Natural killer cell (primary cell): ENCODE measurements at regions not wholly inside any gene's neighbourhood (a gene's known extent, or its start where the extent isn't known, plus 50 kb on each side); places are given as distances from the start of the nearest gene placed in this dataset.

Experiments
- ATAC-seq, 3 donors: fragments of 150-1000 bp in 2 of 3; fragments of 200-7000 bp in 1 of 3; cut with Tn5 transposase; 1 replicate in 1 of 3; 2 replicates in 2 of 3; pipeline ENCODE4 v1.10.0; 2021; ENCODE audit warnings: mild to moderate bottlenecking in 2 of 3, moderate library complexity in 2 of 3
- DNase-seq, 2 donors: peaks; one replicate each; pipeline versions ENCODE4 v3.0.0 to v3.0.0-alpha.2; 2013 to 2021; ENCODE audit warnings: mixed read lengths in 1 of 2
- H3K27ac ChIP-seq: one replicate; pipeline ENCODE4 v1.5.1; 2013; ENCODE audit warnings: mild to moderate bottlenecking, low read length
- H3K27me3 ChIP-seq: one replicate; pipeline ENCODE4 v1.6.1; 2013; ENCODE audit warnings: low read length; ENCODE audit not compliant: control insufficient read depth, insufficient read depth
- H3K36me3 ChIP-seq: one replicate; pipeline ENCODE4 v1.6.1; 2013; ENCODE audit warnings: low read length; ENCODE audit not compliant: control insufficient read depth, insufficient read depth
- H3K4me1 ChIP-seq: one replicate; pipeline ENCODE4 v1.6.1; 2013; ENCODE audit warnings: low read length; ENCODE audit not compliant: control insufficient read depth, insufficient read depth
- H3K4me3 ChIP-seq: one replicate; pipeline ENCODE4 v1.5.1; 2013; ENCODE audit warnings: low read length
- H3K9me3 ChIP-seq: one replicate; pipeline ENCODE4 v1.6.1; 2013; ENCODE audit warnings: low read length; ENCODE audit not compliant: control insufficient read depth, insufficient read depth
- H3K27ac Mint-ChIP-seq, 2 donors: one replicate each; pipeline ENCODE4 v1.8.0; 2022; ENCODE audit warnings: mild to moderate bottlenecking in 2 of 2, mixed read lengths in 2 of 2, moderate library complexity in 1 of 2
- H3K27me3 Mint-ChIP-seq, 2 donors: one replicate each; pipeline ENCODE4 v1.8.0; 2022; ENCODE audit warnings: low read depth in 2 of 2, mixed read lengths in 2 of 2
- H3K36me3 Mint-ChIP-seq: one replicate; pipeline ENCODE4 v1.8.0; 2022; ENCODE audit warnings: mixed read lengths
- H3K4me1 Mint-ChIP-seq, 2 donors: one replicate each; pipeline ENCODE4 v1.8.0; 2022; ENCODE audit warnings: mixed read lengths in 2 of 2
- H3K4me3 Mint-ChIP-seq: one replicate; pipeline ENCODE4 v1.8.0; 2022; ENCODE audit warnings: mild to moderate bottlenecking, moderate library complexity, mixed read lengths
- H3K9me3 Mint-ChIP-seq, 2 donors: one replicate each; pipeline ENCODE4 v1.8.0; 2022; ENCODE audit warnings: mixed read lengths in 2 of 2
- WGBS: methylation state at CpG from one replicate; pipeline ENCODE4 v1.1.7; 2013; ENCODE audit warnings: missing lambda C conversion rate; ENCODE audit not compliant: insufficient coverage; 5-methylcytosine and 5-hydroxymethylcytosine counted together
- intact Hi-C: fragments of 100-400 bp; cut with micrococcal nuclease; formaldehyde crosslinking; loops from one replicate; pipeline ENCODE4 v1.14.2; 2022
- TF ChIP-seq, protein P1 (sequence below): fragments of 200-600 bp; IDR thresholded peaks from one replicate; pipeline ENCODE4 v1.8.0; 2022; ENCODE audit warnings: antibody characterized with exemption

DNA sequence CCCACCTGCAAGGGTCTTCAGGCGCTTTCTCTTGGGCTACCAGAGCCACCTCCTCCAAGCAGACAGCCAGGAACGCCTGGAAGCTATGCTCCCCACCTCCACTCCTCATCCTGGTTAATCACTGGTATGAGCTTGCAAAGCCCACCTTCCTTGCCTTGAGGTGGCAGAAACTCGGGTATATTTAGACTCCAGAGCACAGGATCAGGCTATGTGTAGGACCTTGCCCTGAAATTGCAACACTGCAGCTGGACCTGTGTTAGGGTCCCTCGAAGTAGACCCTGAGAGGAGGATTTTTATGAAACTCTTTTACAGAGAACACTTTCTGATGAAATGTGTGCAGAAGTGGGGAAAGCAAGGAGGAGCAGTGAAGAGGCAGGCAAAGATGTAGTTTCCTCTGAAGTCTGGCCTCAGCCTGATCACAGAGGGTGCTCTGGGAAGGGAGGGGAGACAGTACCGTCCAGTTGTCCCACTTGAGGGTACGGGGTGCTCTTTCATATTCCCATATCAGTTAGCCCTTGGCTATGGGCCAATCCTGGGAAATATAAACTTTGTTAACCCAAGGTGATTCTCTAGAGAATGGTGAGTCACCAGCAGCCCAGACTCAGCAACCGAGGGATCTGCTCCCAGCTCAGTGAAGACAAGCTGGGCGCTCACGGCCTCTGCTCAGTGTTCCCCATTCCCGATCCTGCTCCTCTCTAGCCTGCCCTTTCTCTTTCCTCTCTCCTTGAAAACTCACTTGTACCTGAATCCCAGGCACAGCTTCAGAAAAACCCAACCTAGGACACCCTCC lies 157.9 kb downstream of the UQCRFS1 start:
- no peaks in the 10 kb centered on the region for H3K36me3 ChIP-seq
- no peak overlapping the region for H3K27ac ChIP-seq
- no peak for ATAC-seq
- no peaks in the 10 kb centered on the region for H3K36me3 Mint-ChIP-seq
- no peaks in the 10 kb centered on the region for H3K4me1 ChIP-seq
- 78% methylated on average over 10 of the region's 10 CpGs for WGBS
- peaks cover 0 to 3% of the 10 kb centered on the region in 2 donors for H3K27me3 Mint-ChIP-seq
- H3K4me3 Mint-ChIP-seq, result no peak overlapping the region
- H3K9me3 Mint-ChIP-seq, result no peaks in the 10 kb centered on the region
- TF ChIP-seq, protein P1, sequence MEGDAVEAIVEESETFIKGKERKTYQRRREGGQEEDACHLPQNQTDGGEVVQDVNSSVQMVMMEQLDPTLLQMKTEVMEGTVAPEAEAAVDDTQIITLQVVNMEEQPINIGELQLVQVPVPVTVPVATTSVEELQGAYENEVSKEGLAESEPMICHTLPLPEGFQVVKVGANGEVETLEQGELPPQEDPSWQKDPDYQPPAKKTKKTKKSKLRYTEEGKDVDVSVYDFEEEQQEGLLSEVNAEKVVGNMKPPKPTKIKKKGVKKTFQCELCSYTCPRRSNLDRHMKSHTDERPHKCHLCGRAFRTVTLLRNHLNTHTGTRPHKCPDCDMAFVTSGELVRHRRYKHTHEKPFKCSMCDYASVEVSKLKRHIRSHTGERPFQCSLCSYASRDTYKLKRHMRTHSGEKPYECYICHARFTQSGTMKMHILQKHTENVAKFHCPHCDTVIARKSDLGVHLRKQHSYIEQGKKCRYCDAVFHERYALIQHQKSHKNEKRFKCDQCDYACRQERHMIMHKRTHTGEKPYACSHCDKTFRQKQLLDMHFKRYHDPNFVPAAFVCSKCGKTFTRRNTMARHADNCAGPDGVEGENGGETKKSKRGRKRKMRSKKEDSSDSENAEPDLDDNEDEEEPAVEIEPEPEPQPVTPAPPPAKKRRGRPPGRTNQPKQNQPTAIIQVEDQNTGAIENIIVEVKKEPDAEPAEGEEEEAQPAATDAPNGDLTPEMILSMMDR, result no peak
- intact Hi-C loops, result no loop called here
- H3K4me1 Mint-ChIP-seq, result no peaks in the 10 kb centered on the region
- no peak for DNase-seq
- H3K27me3 ChIP-seq, result no peaks in the 10 kb centered on the region
- no peaks in the 10 kb centered on the region for H3K9me3 ChIP-seq
- H3K4me3 ChIP-seq, result no peak overlapping the region
- H3K27ac Mint-ChIP-seq, result no peak overlapping the region

DNA sequence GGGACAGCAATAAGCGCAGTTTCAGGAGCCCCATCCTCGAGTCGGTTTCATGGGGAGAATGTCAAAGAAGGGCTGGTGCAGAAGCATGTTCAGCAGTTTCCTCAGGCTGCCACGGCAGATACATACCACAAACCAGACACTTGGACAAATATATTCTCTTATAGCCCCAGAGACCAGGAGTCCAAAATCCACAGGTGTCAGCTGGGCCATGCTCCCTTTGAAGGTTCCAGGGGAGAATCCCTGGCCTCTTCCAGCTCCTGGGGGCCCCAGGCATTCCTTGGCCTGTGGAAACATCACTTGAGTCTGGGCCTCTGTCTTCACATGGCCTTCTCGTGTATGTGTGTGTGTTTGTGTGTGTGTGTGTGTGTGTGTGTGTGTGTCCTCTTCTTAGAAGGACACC lies 164.1 kb downstream of the UQCRFS1 start:
- Histone ChIP-seq H3K27ac (no peak overlapping the region), H3K9me3 (peaks cover 2% of the 10 kb centered on the region), H3K4me1 (no peaks in the 10 kb centered on the region), H3K4me3 (no peak overlapping the region), H3K27me3 (no peaks in the 10 kb centered on the region), H3K36me3 (no peaks in the 10 kb centered on the region)
- DNase-seq, result no peak
- ATAC-seq, result no peak
- peaks cover 0 to 3% of the 10 kb centered on the region in 2 donors for H3K27me3 Mint-ChIP-seq
- H3K4me1 Mint-ChIP-seq, result no peaks in the 10 kb centered on the region
- TF ChIP-seq, protein P1, result no peak
- H3K9me3 Mint-ChIP-seq, result no peaks in the 10 kb centered on the region
- intact Hi-C loops, result no loop called here
- H3K36me3 Mint-ChIP-seq, result no peaks in the 10 kb centered on the region
- no peak overlapping the region for H3K4me3 Mint-ChIP-seq
- WGBS, result 81% methylated on average over 4 of the region's 5 CpGs
- H3K27ac Mint-ChIP-seq, result no peak overlapping the region

DNA sequence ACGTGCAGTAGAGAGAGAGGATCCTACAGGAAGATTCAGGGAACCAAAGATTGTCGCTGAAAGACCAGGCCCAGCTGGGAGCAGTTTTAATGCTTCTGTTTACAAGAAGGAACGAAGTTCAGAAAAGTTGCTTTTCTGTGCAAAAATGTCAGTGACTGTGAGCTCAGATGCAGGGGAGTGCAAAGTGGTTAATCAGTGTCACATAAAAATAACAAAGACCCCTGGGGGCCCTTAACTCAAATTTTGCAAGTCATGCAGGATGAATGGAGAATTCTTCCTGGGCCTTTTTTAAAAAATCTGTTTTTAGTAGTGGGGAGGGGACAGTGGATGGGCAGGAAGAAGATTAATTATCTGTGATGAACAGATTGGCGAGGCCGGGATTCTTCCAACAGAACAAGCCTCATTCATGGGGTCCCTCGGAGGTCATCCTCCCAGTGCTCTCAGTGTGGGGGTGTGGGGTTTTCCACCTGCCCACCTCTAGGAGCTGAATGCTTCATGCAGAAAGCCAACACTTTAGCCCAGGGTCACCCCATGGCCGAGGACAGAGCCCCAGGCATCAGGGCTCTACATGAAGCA lies 167.2 kb downstream of the UQCRFS1 start:
- intact Hi-C loops, result no loop called here
- Histone ChIP-seq H3K27me3 (no peaks in the 10 kb centered on the region), H3K36me3 (no peaks in the 10 kb centered on the region), H3K27ac (no peak overlapping the region), H3K4me3 (no peak overlapping the region), H3K9me3 (peaks cover 2% of the 10 kb centered on the region), H3K4me1 (no peaks in the 10 kb centered on the region)
- Mint-ChIP-seq H3K9me3 (no peaks in the 10 kb centered on the region), H3K36me3 (no peaks in the 10 kb centered on the region), H3K4me1 (no peaks in the 10 kb centered on the region), H3K27ac (no peak overlapping the region), H3K4me3 (no peak overlapping the region), H3K27me3 (peaks cover 0 to 4% of the 10 kb centered on the region in 2 donors)
- TF ChIP-seq, protein P1, result no peak
- WGBS, result 53% methylated on average over 6 of the region's 7 CpGs
- ATAC-seq (no peak), DNase-seq (no peak)
